Muscle of arm (tissue), 1 donor: ENCODE measurements at regions not wholly inside any gene's neighbourhood (a gene's known extent, or its start where the extent isn't known, plus 50 kb on each side); places are given as distances from the start of the nearest gene placed in this dataset.
"Not testable (repeated sequence)": the region's sequence is repeated elsewhere in the genome, so short reads cannot be mapped to it uniquely, and the experiment has no call there.

ENCODE experiments used
- DNase-seq: peaks from one replicate; pipeline ENCODE4 v3.0.0-alpha.2; 2013

- DNase-seq = no peak
Observed at GRCh38 chr2:16971722-16972234, 306.1 kb upstream of the CYRIA start.

- DNase-seq = not testable (repeated sequence)
Observed at GRCh38 chr2:16970948-16971347, 305.3 kb upstream of the CYRIA start.

- no peak for DNase-seq
Observed at GRCh38 chr2:16962505-16962904, 296.9 kb upstream of the CYRIA start.

- DNase-seq = no peak
Observed at GRCh38 chr2:16960579-16960978, 294.9 kb upstream of the CYRIA start.

GRCh38 chr2:16958266-16958665, 292.6 kb upstream of the CYRIA start:
- DNase-seq = no peak

- DNase-seq = no peak
Observed at GRCh38 chr2:16952805-16953204, 287.2 kb upstream of the CYRIA start.

GRCh38 chr2:16952368-16952767, 286.7 kb upstream of the CYRIA start:
- DNase-seq = no peak

GRCh38 chr2:16950436-16950835, 284.8 kb upstream of the CYRIA start:
- DNase-seq = no peak

- DNase-seq = no peak
Observed at GRCh38 chr2:16948710-16949109, 283.1 kb upstream of the CYRIA start.

- DNase-seq = no peak
Observed at GRCh38 chr2:16948053-16948452, 282.4 kb upstream of the CYRIA start.

GRCh38 chr2:16943279-16943958, 277.8 kb upstream of the CYRIA start:
- no peak for DNase-seq

- DNase-seq = no peak
Observed at GRCh38 chr2:16940214-16940613, 274.6 kb upstream of the CYRIA start.

- no peak for DNase-seq
Observed at GRCh38 chr2:16939771-16940170, 274.1 kb upstream of the CYRIA start.

- no peak for DNase-seq
Observed at GRCh38 chr2:16933355-16933754, 267.7 kb upstream of the CYRIA start.

- no peak for DNase-seq
Observed at GRCh38 chr2:16932826-16933225, 267.2 kb upstream of the CYRIA start.

GRCh38 chr2:16931441-16931840, 265.8 kb upstream of the CYRIA start:
- no peak for DNase-seq

- DNase-seq = no peak
Observed at GRCh38 chr2:16927398-16927797, 261.8 kb upstream of the CYRIA start.

- DNase-seq = no peak
Observed at GRCh38 chr2:16925145-16925544, 259.5 kb upstream of the CYRIA start.

- not testable (repeated sequence) for DNase-seq
Observed at GRCh38 chr2:16915341-16915755, 249.7 kb upstream of the CYRIA start.

GRCh38 chr2:16911746-16912145, 246.1 kb upstream of the CYRIA start:
- DNase-seq = no peak

GRCh38 chr2:16908656-16909055, 243.0 kb upstream of the CYRIA start:
- no peak for DNase-seq

- no peak for DNase-seq
Observed at GRCh38 chr2:16907645-16908282, 242.1 kb upstream of the CYRIA start.

- not testable (repeated sequence) for DNase-seq
Observed at GRCh38 chr2:16905325-16905724, 239.7 kb upstream of the CYRIA start.
